ENCODE measurements at regions not wholly inside any gene's neighbourhood (a gene's known extent, or its start where the extent isn't known, plus 50 kb on each side); places are given as distances from the start of the nearest gene placed in this dataset.

DNA sequence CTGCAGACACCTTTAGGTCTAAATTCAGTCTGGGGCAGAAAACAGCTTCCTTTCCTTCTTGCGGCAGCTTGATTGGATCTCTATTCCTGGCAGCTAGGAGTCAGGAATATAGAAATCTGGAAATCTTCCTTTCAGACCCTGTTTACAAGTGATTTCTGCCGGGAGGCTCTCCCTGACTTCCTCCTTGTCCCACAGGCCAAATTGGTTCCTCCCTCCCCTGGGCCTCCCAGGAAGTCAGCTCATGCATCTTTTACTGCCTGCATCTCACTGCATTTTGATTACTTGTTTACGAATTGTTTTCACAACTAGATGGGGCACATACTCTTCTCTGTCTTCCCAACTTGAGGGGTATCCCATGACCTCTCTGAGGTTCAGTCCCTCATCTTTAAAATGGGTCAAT lies 206.3 kb downstream of the MAF start:
- RAD21 ChIA-PET (ENCODE audit: low non-redundant PET in 1 of 2, low total read pairs in 2 of 2, uncharacterized antibody in 2 of 2, unreplicated experiment in 2 of 2), result no interaction called here
- no TSS peak for BruUV-seq (replicated peaks)

More for the DNA sequence above, 206.3 kb downstream of the MAF start:
- no peaks in the 10 kb centered on the region for H3K36me3 ChIP-seq (ENCODE audit: control insufficient read depth in 1 of 2, insufficient read depth in 2 of 2, low read length in 2 of 2)
- no peaks in the 10 kb centered on the region for H3K9me2 ChIP-seq (ENCODE audit: insufficient read depth)
- H3K27me3 ChIP-seq (ENCODE audit: insufficient read depth, low read length), result no peaks in the 10 kb centered on the region
- CTCF ChIA-PET, result no interaction called here
- no peak overlapping the region for H3K4me3 ChIP-seq (replicated peaks in 1 of 2; ENCODE audit: low read depth in 1 of 2, low read length in 2 of 2)
- no peaks in the 10 kb centered on the region for H4K20me1 ChIP-seq (ENCODE audit: insufficient read depth)
- no peak for TF ChIP-seq CBX3 (IDR thresholded peaks at IDR 0.05; ENCODE audit: low read depth)
- TF ChIP-seq POLR2AphosphoS5 (IDR thresholded peaks at IDR 0.05; ENCODE audit: low read depth, low read length), result no peak
- TF ChIP-seq, protein P1, sequence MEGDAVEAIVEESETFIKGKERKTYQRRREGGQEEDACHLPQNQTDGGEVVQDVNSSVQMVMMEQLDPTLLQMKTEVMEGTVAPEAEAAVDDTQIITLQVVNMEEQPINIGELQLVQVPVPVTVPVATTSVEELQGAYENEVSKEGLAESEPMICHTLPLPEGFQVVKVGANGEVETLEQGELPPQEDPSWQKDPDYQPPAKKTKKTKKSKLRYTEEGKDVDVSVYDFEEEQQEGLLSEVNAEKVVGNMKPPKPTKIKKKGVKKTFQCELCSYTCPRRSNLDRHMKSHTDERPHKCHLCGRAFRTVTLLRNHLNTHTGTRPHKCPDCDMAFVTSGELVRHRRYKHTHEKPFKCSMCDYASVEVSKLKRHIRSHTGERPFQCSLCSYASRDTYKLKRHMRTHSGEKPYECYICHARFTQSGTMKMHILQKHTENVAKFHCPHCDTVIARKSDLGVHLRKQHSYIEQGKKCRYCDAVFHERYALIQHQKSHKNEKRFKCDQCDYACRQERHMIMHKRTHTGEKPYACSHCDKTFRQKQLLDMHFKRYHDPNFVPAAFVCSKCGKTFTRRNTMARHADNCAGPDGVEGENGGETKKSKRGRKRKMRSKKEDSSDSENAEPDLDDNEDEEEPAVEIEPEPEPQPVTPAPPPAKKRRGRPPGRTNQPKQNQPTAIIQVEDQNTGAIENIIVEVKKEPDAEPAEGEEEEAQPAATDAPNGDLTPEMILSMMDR (IDR thresholded peaks at IDR 0.05 in 2 of 3, conservative IDR thresholded peaks at IDR 0.05 in 1 of 3; ENCODE audit: borderline replicate concordance in 1 of 3, insufficient read depth in 1 of 3, low read depth in 2 of 3, low read length in 2 of 3), result no peak
- TF ChIP-seq ELF1 (IDR thresholded peaks at IDR 0.05; ENCODE audit: borderline replicate concordance, low read depth), result no peak
- TF ChIP-seq EZH2phosphoT487 (IDR thresholded peaks at IDR 0.05; ENCODE audit: borderline replicate concordance), result no peak
- no peak for TF ChIP-seq SIN3A (IDR thresholded peaks at IDR 0.05; ENCODE audit: low read depth)
- no peak for TF ChIP-seq SP1 (IDR thresholded peaks at IDR 0.05; ENCODE audit: low read depth)
- TF ChIP-seq, protein P2, sequence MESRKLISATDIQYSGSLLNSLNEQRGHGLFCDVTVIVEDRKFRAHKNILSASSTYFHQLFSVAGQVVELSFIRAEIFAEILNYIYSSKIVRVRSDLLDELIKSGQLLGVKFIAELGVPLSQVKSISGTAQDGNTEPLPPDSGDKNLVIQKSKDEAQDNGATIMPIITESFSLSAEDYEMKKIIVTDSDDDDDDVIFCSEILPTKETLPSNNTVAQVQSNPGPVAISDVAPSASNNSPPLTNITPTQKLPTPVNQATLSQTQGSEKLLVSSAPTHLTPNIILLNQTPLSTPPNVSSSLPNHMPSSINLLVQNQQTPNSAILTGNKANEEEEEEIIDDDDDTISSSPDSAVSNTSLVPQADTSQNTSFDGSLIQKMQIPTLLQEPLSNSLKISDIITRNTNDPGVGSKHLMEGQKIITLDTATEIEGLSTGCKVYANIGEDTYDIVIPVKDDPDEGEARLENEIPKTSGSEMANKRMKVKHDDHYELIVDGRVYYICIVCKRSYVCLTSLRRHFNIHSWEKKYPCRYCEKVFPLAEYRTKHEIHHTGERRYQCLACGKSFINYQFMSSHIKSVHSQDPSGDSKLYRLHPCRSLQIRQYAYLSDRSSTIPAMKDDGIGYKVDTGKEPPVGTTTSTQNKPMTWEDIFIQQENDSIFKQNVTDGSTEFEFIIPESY (IDR thresholded peaks at IDR 0.05; ENCODE audit: extremely low read depth, insufficient replicate concordance, low read length), result no peak
- no peak for TF ChIP-seq CEBPB (IDR thresholded peaks at IDR 0.05; ENCODE audit: low read depth)
- no peak for TF ChIP-seq SRF (IDR thresholded peaks at IDR 0.05; ENCODE audit: low read depth)
- no peak for TF ChIP-seq POLR2A (IDR thresholded peaks at IDR 0.05; ENCODE audit: borderline replicate concordance, extremely low read depth, insufficient read depth, insufficient read length)
- TF ChIP-seq EGR1 (IDR thresholded peaks at IDR 0.05; ENCODE audit: low read depth), result no peak
- TF ChIP-seq YY1 (IDR thresholded peaks at IDR 0.05; ENCODE audit: extremely low read depth, insufficient replicate concordance, low read depth, low read length), result no peak
- TF ChIP-seq ZFX (IDR thresholded peaks at IDR 0.05), result no peak
- TF ChIP-seq, protein P3, sequence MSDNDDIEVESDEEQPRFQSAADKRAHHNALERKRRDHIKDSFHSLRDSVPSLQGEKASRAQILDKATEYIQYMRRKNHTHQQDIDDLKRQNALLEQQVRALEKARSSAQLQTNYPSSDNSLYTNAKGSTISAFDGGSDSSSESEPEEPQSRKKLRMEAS (IDR thresholded peaks at IDR 0.05), result no peak
- TF ChIP-seq, protein P4, sequence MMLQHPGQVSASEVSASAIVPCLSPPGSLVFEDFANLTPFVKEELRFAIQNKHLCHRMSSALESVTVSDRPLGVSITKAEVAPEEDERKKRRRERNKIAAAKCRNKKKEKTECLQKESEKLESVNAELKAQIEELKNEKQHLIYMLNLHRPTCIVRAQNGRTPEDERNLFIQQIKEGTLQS (IDR thresholded peaks at IDR 0.05), result no peak
- H3K79me2 ChIP-seq (ENCODE audit: insufficient read depth, low read length), result no peaks in the 10 kb centered on the region
- H3K9ac ChIP-seq (ENCODE audit: low read length), result no peak overlapping the region
- H3K4me1 ChIP-seq (ENCODE audit: control insufficient read depth in 1 of 2, insufficient read depth in 2 of 2, low read length in 2 of 2), result no peaks in the 10 kb centered on the region
- H3K9me3 ChIP-seq (ENCODE audit: control insufficient read depth in 1 of 2, insufficient read depth in 1 of 2, low read depth in 1 of 2, low read length in 2 of 2), result peaks cover 33 to 36% of the 10 kb centered on the region in 2 experiments; a peak in 2 of 4 replicates
- intact Hi-C loops (cut with micrococcal nuclease), result no loop called here
- no peak overlapping the region for H3K27ac ChIP-seq (ENCODE audit: low read depth, low read length)
- POLR2A ChIA-PET, result no interaction called here
- ATAC-seq, result no peak
- no peak overlapping the region for H3K4me2 ChIP-seq (ENCODE audit: low read length)
- DNase-seq (ENCODE audit: low read depth, low spot score), result no peak
- no peak overlapping the region for H2AFZ ChIP-seq (ENCODE audit: low read depth, low read length, poor library complexity, severe bottlenecking)
